ENCODE measurements at regions not wholly inside any gene's neighbourhood (a gene's known extent, or its start where the extent isn't known, plus 50 kb on each side); places are given as distances from the start of the nearest gene placed in this dataset.
"Not testable (repeated sequence)": the region's sequence is repeated elsewhere in the genome, so short reads cannot be mapped to it uniquely, and the experiment has no call there.

- DNase-seq: no peak
Measured at GRCh38 chrX:74251006-74251930, 52.7 kb upstream of the ZCCHC13 start.

DNA sequence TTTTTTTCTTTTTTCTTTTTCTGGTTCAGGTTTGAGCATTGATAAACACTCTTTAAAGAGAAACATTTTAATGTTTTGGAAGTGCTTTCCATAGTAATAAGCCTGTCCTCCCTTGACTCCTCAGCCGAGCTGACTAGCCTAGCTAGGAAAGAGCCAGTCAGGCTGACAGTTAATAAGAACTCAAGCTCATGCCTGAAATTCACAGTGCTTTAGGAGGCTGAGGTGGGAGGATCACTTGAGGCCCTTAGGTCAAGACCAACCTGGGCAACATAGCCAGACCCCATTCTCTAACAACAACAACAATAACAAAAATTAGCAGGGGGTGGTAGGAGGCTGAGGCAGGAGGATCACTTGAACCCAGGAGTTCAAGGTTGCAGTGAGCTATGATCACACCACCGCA is 53.4 kb upstream of the ZCCHC13 start:
- DNase-seq: no peak

DNA sequence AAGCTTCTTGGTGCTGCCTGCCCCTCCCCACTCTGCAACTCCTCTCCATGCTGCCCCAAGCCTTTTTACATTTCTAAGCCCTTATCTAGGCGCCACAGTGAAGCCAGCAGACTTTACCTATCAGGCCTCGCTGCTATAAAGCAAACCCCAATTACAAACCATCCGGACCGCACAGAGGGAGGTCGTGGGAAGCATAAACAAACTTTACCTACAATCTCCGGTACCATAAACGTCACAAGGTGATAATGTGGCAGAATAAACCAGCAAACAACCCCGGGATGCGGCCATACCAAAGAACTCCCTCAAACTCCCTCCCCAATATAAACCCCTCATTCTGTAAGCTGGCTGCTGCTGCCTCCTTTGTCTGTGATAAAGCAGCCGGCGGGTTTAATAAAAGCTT is 54.0 kb upstream of the ZCCHC13 start:
- no peak for DNase-seq

GRCh38 chrX:74248889-74249288 is 55.1 kb upstream of the ZCCHC13 start:
- DNase-seq: no peak

DNA sequence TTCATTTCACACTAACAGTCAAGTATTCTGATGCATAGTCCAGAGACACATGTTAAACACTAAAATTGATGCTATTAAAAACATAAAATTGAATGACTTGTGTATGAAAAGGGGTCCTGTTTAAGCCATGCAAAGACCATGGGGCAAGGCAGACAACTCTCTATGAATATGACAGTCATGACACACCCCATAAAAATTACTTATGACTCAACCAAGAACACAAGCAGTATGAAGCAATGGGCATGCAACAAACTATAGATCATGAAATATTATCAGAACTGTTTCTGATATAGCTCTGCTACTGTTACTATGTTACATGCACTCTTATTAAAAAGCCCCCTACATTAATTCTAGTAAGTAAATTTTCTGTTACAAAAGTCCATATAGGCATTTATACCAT is 57.5 kb upstream of the ZCCHC13 start:
- DNase-seq: no peak

DNA sequence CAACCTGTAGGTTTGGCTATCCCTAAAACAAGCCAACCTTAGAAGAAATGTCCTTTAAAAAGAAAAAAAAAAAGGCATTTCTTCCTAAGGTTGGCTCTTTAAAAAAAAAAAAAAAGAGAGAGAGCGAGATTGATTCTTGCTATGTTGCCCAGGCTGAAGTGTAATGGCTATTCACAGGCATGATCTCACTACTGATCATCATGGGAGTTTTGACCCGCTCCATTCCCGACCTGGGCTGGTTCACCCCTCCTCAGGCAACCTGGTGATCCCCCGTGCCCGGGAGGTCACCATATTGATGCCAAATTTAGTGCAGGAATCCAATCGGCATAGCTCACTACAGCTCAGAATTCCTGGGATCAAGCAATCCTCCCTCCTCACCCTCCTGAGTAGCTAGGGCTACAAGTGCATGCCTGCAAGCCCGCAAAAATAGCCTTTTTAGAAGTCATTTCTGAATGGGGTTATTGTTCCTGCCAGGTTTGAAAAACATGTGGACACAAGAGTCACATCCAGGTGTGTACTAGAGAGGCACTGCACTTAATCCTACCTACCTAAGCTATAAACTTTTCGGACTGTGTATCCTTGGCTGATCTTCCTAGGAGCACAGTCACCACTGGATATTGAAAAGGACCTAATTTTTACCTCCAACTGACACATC is 61.4 kb upstream of the ZCCHC13 start:
- DNase-seq: no peak

DNA sequence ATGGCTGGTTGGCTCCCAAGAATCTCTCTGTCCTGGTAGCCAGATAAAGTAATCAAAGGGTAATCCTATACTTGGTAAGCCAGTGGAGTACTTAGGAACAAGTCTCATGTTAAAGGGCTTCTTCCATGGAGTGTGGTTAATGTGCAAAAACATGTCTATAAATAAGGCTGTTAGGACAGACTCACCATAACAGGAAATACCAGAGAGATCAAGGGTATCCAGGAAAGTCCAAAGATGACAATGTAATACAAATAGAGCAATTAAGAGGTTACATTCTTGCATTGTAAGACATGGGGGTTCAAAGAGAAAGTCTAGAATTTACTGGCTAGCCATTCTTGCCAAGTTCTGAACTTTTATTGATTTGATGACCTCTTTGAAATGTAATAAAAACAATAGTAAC is 61.9 kb upstream of the ZCCHC13 start:
- DNase-seq: no peak

GRCh38 chrX:74238771-74239170 is 65.2 kb upstream of the ZCCHC13 start:
- no peak for DNase-seq

DNA sequence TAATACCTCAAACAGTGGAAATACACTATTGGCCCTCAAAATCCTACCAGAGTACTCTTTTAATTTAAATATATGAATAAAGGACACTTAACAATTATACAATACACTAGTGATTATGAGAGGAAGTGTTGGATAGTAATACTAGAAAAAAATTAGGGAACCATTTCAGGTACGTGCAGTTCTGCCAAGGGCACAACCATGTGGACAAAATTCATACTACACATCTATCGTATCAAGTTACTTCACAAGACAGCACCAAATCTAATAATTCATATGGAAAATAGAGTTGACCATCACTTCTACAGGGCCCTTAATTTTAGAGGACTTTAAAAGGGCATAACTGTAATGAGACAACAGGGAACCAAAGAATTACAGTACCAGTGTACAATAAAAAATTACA is 69.2 kb upstream of the ZCCHC13 start:
- DNase-seq: no peak

- no peak for DNase-seq
Measured at GRCh38 chrX:74232859-74233258, 71.1 kb upstream of the ZCCHC13 start.

- no peak for DNase-seq
Measured at GRCh38 chrX:74231625-74232024, 72.4 kb upstream of the ZCCHC13 start.

DNA sequence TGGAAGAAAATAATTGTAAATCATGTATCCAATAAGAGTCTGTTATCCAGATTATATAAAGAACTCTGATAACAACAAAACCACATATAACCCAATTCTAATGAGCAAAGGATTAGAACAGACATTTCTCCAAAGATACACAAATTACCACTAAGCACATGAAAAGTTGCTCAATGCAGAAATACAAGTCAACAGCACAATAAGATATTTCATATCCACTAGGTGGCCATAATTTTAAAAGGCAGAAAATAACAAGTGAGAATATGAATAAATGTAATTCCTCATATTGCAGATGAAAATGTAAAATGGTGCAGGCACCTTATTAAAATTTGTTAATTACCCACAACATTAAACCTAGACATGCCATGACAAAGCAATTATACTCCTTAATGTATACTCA is 73.9 kb upstream of the ZCCHC13 start:
- no peak for DNase-seq

DNA sequence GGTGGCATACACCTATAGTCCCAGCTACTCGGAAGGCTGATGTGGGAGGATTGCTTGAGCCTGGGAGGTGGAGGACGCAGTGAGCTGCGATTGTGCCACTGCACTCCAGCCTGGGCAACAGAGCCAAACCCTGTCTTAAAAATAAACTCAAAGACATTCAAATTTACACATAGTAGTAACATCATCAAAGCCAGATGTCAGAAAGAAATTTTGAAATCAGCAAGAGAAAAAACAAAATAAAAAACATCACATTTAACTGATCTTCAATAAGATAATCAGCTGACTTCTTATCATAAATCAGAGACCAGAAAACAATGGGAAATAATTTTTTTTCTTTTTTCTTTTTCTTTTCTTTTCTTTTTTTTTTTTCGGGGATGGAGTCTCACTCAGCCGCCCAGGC is 78.9 kb upstream of the ZCCHC13 start:
- no peak for DNase-seq

DNA sequence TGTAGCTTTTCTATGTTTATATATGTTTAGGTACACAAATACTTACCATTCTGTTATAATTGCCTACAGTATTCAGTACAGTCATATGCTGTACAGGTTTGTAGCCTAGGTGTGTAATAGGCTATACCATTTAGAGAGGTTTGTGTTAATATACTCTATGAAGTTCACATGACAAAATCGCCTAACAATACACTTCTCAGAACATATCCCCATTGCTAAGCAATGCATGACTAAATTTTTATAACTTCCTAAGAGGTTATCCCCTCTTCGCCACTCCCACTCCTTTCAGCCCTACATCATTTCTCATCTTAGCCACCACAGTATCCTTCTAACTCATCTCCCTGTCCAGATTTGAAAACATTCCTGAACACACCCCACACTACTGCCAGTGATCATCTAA is 83.7 kb upstream of the ZCCHC13 start:
- no peak for DNase-seq

DNA sequence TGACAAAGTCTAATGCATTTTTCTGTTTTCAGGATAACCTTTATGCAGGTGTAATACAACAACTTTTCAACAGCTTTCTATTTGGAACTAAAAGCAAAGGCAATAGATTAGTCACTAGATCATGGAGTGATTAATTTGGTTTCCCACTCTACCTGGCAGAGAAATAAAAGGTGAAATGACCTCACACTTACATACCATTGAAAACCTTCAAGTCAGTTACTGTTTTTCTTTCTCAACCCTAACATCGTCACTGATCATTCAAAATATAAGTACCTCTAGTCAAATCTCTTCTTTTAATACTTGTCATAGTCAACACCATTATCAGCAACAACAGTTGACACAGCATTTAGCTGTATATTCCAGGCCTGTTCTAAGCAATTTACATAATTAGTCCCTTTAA is 85.1 kb upstream of the ZCCHC13 start:
- DNase-seq: no peak

DNA sequence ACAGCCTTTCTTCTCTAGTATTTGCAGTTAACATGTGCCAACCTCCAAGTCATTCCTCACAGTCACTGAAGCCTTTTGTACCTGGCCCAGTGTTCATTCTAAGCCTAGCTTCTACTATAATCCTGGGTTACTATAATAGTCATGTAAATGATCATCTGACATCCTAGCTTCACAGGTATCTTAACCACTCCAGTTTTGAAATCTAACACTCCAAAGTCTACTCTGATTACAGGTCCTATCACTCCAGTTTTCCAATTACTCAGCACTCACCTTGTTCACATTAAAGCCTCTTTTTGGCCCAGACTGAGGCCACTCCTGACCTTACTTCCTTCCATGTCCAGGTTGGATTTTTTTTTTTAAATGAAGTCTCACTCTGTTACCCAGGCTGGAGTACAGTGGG is 87.6 kb upstream of the ZCCHC13 start:
- no peak for DNase-seq

GRCh38 chrX:74211911-74212310 is 92.1 kb upstream of the ZCCHC13 start:
- no peak for DNase-seq

DNA sequence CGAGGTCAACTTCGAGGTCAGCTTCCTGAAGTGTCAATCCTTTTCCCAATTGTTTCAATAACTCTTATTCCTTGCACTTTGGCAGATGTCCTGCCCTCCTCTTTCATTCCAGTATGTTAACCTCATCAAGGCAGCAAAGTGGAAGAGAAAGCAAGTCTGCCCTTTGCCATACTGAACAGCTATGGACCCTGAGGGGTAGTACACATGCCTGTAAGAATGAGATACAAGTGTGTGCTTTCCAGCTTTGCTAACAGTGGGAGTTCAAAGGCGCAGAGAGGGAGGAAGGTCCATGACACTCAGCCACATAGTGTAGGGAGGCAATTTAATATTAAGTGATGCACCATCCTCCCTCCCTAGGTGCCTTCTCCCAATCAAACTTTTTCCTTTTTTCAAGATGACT is 96.4 kb upstream of the ZCCHC13 start:
- no peak for DNase-seq

DNA sequence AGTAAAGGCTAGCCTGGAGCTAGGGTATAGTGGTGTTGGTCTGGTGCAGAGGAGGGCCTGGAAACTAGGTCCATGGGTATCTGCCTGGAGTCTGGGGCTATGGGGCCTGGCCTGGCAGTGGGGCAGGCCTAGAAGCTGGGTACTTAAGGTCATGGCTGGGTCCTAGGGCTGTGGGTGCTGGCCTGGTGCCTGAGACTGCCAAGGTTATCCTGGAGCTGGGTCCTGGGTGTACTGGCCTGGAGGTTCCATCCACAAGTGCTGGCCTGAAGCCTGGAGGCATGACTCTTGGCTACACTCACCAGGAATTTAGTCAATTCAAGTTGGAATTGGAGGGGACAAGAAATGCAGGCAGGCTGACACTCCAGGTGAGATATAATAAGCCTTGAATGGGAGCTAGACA is 108.4 kb upstream of the ZCCHC13 start:
- no peak for DNase-seq

- no peak for DNase-seq
Measured at GRCh38 chrX:74195120-74195519, 108.9 kb upstream of the ZCCHC13 start.

DNA sequence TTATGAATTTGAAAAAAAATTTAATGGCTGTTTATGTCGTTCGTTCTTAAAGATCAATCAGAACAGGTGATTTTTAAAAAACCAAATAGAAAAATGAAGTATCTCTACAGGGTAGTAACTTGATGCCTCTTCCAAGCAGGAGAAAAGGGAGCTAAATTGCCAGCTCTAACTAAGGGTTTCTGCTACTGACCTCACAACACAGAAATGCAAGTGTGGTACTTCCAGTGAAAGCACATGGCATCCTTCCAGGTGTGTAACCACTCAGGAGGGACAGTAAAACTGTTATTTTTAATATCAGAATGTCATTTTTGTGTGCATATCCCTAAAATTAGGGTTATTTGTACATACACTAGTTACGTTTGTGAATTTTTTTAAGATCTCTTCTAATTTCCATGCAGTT is 116.8 kb upstream of the ZCCHC13 start:
- no peak for DNase-seq

GRCh38 chrX:74183047-74183446 is 120.9 kb upstream of the ZCCHC13 start:
- not testable (repeated sequence) for DNase-seq

GRCh38 chrX:74181976-74182375 is 122.0 kb upstream of the ZCCHC13 start:
- DNase-seq: not testable (repeated sequence)

- no peak for DNase-seq
Measured at GRCh38 chrX:74180716-74181115, 123.3 kb upstream of the ZCCHC13 start.

GRCh38 chrX:74179990-74180389 is 124.0 kb upstream of the ZCCHC13 start:
- DNase-seq: no peak
